ENCODE measurements at regions not wholly inside any gene's neighbourhood (a gene's known extent, or its start where the extent isn't known, plus 50 kb on each side); places are given as distances from the start of the nearest gene placed in this dataset.

- Histone ChIP-seq H3K9me3 (ENCODE audit: control insufficient read depth, low read length) (no peaks in the 10 kb centered on the region), H3K36me3 (ENCODE audit: control insufficient read depth, insufficient read depth, low read length) (no peaks in the 10 kb centered on the region), H3K4me1 (ENCODE audit: control insufficient read depth, insufficient read depth, low read length, poor library complexity, severe bottlenecking) (peaks cover 8% of the 10 kb centered on the region), H3K4me3 (ENCODE audit: extremely low read depth, insufficient read depth, low read length, poor library complexity, severe bottlenecking) (no peak overlapping the region), H3K27ac (ENCODE audit: low read depth, low read length, severe bottlenecking) (no peak overlapping the region)
- 90% methylated on average over 2 of the region's 6 CpGs; no CpG with 5 or more reads in 1 of the 2 experiments for WGBS, 2 experiments (ENCODE audit: insufficient coverage in 2 of 2)
Observed at GRCh38 chr13:51518827-51519226, 65.4 kb upstream of the WDFY2 start.

DNA sequence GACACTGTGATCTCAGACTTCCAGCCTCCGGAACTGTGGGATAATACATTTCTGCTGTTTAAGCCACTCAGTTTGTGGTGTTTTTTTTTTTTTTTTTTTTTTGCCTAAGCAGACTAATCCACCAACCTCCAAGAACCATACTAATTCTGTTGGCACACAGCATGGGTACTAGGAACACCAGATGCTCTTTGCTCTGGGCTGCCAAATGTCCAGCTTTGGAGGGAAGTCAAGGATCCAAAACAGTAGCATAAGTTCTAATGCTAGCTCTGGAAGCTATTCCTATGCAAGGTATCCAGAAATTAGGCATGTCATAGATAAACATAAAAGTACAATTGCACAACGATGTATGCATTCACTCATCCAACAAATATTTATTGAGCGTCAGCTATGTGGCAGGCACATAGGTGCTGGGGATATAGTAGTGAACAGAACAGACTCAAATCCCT, 64.5 kb upstream of the WDFY2 start:
- no peak overlapping the region for H3K27ac ChIP-seq (ENCODE audit: low read depth, low read length, severe bottlenecking)
- no peaks in the 10 kb centered on the region for H3K36me3 ChIP-seq (ENCODE audit: control insufficient read depth, insufficient read depth, low read length)
- no peaks in the 10 kb centered on the region for H3K9me3 ChIP-seq (ENCODE audit: control insufficient read depth, low read length)
- H3K4me3 ChIP-seq (ENCODE audit: extremely low read depth, insufficient read depth, low read length, poor library complexity, severe bottlenecking), result no peak overlapping the region
- WGBS, 2 experiments (ENCODE audit: insufficient coverage in 2 of 2), result no CpG with 5 or more reads among the region's 3 CpGs
- peaks cover 17% of the 10 kb centered on the region for H3K4me1 ChIP-seq (ENCODE audit: control insufficient read depth, insufficient read depth, low read length, poor library complexity, severe bottlenecking)

- peaks cover 25% of the 10 kb centered on the region for H3K4me1 ChIP-seq (ENCODE audit: control insufficient read depth, insufficient read depth, low read length, poor library complexity, severe bottlenecking)
- 94 to 100% methylated on average over 2 of the region's 4 CpGs for WGBS, 2 experiments (ENCODE audit: insufficient coverage in 2 of 2)
- H3K27ac ChIP-seq (ENCODE audit: low read depth, low read length, severe bottlenecking), result no peak overlapping the region
- no peak overlapping the region for H3K4me3 ChIP-seq (ENCODE audit: extremely low read depth, insufficient read depth, low read length, poor library complexity, severe bottlenecking)
- no peaks in the 10 kb centered on the region for H3K36me3 ChIP-seq (ENCODE audit: control insufficient read depth, insufficient read depth, low read length)
- H3K9me3 ChIP-seq (ENCODE audit: control insufficient read depth, low read length), result no peaks in the 10 kb centered on the region
Observed at GRCh38 chr13:51520524-51520923, 63.7 kb upstream of the WDFY2 start.

- Histone ChIP-seq H3K4me1 (ENCODE audit: control insufficient read depth, insufficient read depth, low read length, poor library complexity, severe bottlenecking) (peaks cover 25% of the 10 kb centered on the region), H3K36me3 (ENCODE audit: control insufficient read depth, insufficient read depth, low read length) (no peaks in the 10 kb centered on the region), H3K4me3 (ENCODE audit: extremely low read depth, insufficient read depth, low read length, poor library complexity, severe bottlenecking) (no peak overlapping the region), H3K9me3 (ENCODE audit: control insufficient read depth, low read length) (no peaks in the 10 kb centered on the region), H3K27ac (ENCODE audit: low read depth, low read length, severe bottlenecking) (peak overlapping the region; percentile 5)
- WGBS, 2 experiments (ENCODE audit: insufficient coverage in 2 of 2), result 33 to 40% methylated on average over 1 of the region's 4 CpGs
Observed at GRCh38 chr13:51523082-51523518, 61.2 kb upstream of the WDFY2 start.

DNA sequence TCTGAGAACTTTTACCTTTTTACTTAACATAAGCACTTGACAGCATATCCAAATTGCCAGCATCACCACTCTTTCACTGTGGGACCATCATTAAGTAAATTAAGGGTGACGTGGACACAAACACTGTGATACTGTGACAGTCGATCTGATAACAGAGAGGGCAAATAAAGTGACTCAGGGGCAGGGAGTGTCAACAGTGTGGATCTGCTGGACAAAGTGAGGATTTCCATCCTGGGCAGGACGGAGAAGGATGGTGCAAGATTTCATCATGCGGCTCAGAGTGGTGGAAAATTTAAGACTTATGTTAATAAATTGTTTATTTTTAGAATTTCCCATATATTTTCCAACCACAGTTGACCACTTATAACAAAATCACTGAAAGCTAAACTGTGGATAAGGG, 60.0 kb upstream of the WDFY2 start:
- Histone ChIP-seq H3K4me1 (ENCODE audit: control insufficient read depth, insufficient read depth, low read length, poor library complexity, severe bottlenecking) (peaks cover 25% of the 10 kb centered on the region), H3K27ac (ENCODE audit: low read depth, low read length, severe bottlenecking) (peak overlapping the region; percentile 93), H3K9me3 (ENCODE audit: control insufficient read depth, low read length) (no peaks in the 10 kb centered on the region), H3K36me3 (ENCODE audit: control insufficient read depth, insufficient read depth, low read length) (no peaks in the 10 kb centered on the region), H3K4me3 (ENCODE audit: extremely low read depth, insufficient read depth, low read length, poor library complexity, severe bottlenecking) (no peak overlapping the region)
- 87% methylated on average over 2 of the region's 4 CpGs; no CpG with 5 or more reads in 1 of the 2 experiments for WGBS, 2 experiments (ENCODE audit: insufficient coverage in 2 of 2)

- peak overlapping the region; percentile 93 for H3K27ac ChIP-seq (ENCODE audit: low read depth, low read length, severe bottlenecking)
- no peaks in the 10 kb centered on the region for H3K36me3 ChIP-seq (ENCODE audit: control insufficient read depth, insufficient read depth, low read length)
- peaks cover 25% of the 10 kb centered on the region for H3K4me1 ChIP-seq (ENCODE audit: control insufficient read depth, insufficient read depth, low read length, poor library complexity, severe bottlenecking)
- 77 to 94% methylated on average over 3 of the region's 5 CpGs for WGBS, 2 experiments (ENCODE audit: insufficient coverage in 2 of 2)
- H3K9me3 ChIP-seq (ENCODE audit: control insufficient read depth, low read length), result no peaks in the 10 kb centered on the region
- no peak overlapping the region for H3K4me3 ChIP-seq (ENCODE audit: extremely low read depth, insufficient read depth, low read length, poor library complexity, severe bottlenecking)
Observed at GRCh38 chr13:51524829-51525566, 59.3 kb upstream of the WDFY2 start.

- 40 to 59% methylated on average over 1 of the region's 5 CpGs for WGBS, 2 experiments (ENCODE audit: insufficient coverage in 2 of 2)
- Histone ChIP-seq H3K36me3 (ENCODE audit: control insufficient read depth, insufficient read depth, low read length) (no peaks in the 10 kb centered on the region), H3K27ac (ENCODE audit: low read depth, low read length, severe bottlenecking) (peak overlapping the region; percentile 93), H3K4me1 (ENCODE audit: control insufficient read depth, insufficient read depth, low read length, poor library complexity, severe bottlenecking) (peaks cover 25% of the 10 kb centered on the region), H3K4me3 (ENCODE audit: extremely low read depth, insufficient read depth, low read length, poor library complexity, severe bottlenecking) (no peak overlapping the region), H3K9me3 (ENCODE audit: control insufficient read depth, low read length) (no peaks in the 10 kb centered on the region)
Observed at GRCh38 chr13:51525567-51526167, 58.6 kb upstream of the WDFY2 start.

DNA sequence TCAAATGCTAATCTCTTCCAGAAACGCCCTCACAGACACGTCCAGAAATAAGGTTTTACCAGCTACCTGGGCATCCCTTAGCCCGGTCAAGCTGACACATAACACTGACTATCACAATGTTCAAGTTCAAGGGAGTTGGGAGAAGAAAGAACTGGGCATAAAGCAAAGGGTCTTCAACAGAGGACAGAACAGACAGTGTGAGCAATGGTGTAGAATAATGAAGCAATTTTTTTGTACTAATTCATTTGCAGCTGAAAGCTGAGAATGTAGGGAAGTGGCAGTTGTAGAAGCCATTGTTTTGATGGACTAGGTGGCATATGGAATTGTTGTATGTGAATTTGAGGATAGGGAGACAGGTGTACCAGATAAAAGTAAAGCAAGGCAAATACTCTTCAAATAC, 58.1 kb upstream of the WDFY2 start:
- WGBS, 2 experiments (ENCODE audit: insufficient coverage in 2 of 2), result 80% methylated on average over 1 of the region's 3 CpGs; no CpG with 5 or more reads in 1 of the 2 experiments
- Histone ChIP-seq H3K4me3 (ENCODE audit: extremely low read depth, insufficient read depth, low read length, poor library complexity, severe bottlenecking) (no peak overlapping the region), H3K4me1 (ENCODE audit: control insufficient read depth, insufficient read depth, low read length, poor library complexity, severe bottlenecking) (peaks cover 25% of the 10 kb centered on the region), H3K9me3 (ENCODE audit: control insufficient read depth, low read length) (no peaks in the 10 kb centered on the region), H3K36me3 (ENCODE audit: control insufficient read depth, insufficient read depth, low read length) (no peaks in the 10 kb centered on the region), H3K27ac (ENCODE audit: low read depth, low read length, severe bottlenecking) (no peak overlapping the region)

DNA sequence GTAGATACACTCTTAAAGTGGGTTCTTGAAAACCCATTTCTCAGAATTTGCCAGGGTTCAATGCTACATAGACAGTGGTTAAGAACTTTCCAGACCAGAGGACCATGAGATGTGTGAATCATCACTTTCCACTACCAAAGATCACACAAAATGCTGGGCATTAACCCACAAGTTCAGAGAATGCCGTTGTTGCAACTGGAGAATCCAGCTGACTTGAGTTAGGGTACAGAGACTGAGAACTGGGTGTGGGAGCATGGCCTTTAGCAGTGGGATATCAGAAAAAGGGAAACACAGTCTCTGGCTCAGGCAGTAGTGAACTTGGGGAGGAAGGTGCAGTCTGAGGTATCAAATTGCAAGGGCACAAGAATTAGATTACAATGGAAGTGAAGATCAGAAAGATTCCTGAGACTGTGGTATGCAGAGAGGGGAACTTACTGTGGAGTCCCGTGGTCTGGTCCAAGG, 51.5 kb upstream of the WDFY2 start:
- no peaks in the 10 kb centered on the region for H3K36me3 ChIP-seq (ENCODE audit: control insufficient read depth, insufficient read depth, low read length)
- no peaks in the 10 kb centered on the region for H3K4me1 ChIP-seq (ENCODE audit: control insufficient read depth, insufficient read depth, low read length, poor library complexity, severe bottlenecking)
- 78 to 86% methylated on average over 1 of the region's 2 CpGs for WGBS, 2 experiments (ENCODE audit: insufficient coverage in 2 of 2)
- no peaks in the 10 kb centered on the region for H3K9me3 ChIP-seq (ENCODE audit: control insufficient read depth, low read length)
- no peak overlapping the region for H3K27ac ChIP-seq (ENCODE audit: low read depth, low read length, severe bottlenecking)
- no peak overlapping the region for H3K4me3 ChIP-seq (ENCODE audit: extremely low read depth, insufficient read depth, low read length, poor library complexity, severe bottlenecking)

DNA sequence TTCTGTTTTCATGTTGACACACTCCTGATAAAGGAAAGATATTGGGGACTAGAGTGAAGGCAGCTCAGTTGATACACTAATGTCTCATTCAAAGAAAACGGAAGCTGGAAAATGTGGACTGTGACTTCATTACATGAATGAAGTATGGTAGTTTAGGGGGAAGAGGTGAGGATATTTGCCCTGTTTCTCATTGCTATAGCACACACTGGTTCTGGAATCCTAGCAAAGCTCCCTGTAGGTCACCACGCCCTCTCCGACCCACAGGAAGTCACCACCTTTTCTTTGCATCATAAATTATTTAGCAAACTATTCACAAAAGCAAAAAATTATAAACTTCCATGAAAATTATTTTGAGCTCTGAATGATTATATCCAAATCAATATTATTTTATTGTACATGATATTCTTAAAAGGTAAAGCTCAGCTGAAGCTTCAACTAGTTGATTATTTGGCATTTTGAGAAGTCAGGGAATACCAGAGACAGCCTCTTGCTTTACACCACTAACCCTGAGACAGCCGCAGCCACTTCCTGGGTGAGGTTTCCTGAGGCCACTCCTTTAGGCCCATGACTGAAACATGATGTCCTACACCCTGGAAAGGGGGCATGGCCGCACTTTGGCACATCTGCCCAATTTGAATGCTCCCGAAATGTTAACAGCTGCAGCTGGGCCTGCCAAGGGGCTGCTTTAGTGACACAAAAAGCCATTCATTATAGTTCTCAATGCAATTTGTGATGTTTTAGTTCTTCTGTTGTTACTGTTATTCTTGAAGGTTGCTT, 50.0 kb upstream of the WDFY2 start:
- H3K27ac ChIP-seq (ENCODE audit: low read depth, low read length, severe bottlenecking), result no peak overlapping the region
- H3K9me3 ChIP-seq (ENCODE audit: control insufficient read depth, low read length), result no peaks in the 10 kb centered on the region
- 85 to 97% methylated on average over 5 of the region's 6 CpGs for WGBS, 2 experiments (ENCODE audit: insufficient coverage in 2 of 2)
- H3K4me1 ChIP-seq (ENCODE audit: control insufficient read depth, insufficient read depth, low read length, poor library complexity, severe bottlenecking), result no peaks in the 10 kb centered on the region
- no peaks in the 10 kb centered on the region for H3K36me3 ChIP-seq (ENCODE audit: control insufficient read depth, insufficient read depth, low read length)
- no peak overlapping the region for H3K4me3 ChIP-seq (ENCODE audit: extremely low read depth, insufficient read depth, low read length, poor library complexity, severe bottlenecking)
